PFSK-1 (cell line): ENCODE measurements at regions not wholly inside any gene's neighbourhood (a gene's known extent, or its start where the extent isn't known, plus 50 kb on each side); places are given as distances from the start of the nearest gene placed in this dataset.

Experiments
- FOXP2 ChIP-seq: optimal IDR thresholded peaks from 2 replicates; pipeline ENCODE3; 2011; ENCODE audit warnings: borderline replicate concordance, control low read depth, inconsistent platforms; ENCODE audit not compliant: insufficient read depth; ENCODE audit errors: extremely low read length, extremely low read depth
- POLR2AphosphoS5 ChIP-seq: IDR thresholded peaks from 2 replicates; pipeline ENCODE4 v1.6.1; 2012; ENCODE audit warnings: low read depth, mild to moderate bottlenecking, control low read depth, low read length, moderate library complexity
- SIN3A ChIP-seq: IDR thresholded peaks from 2 replicates; pipeline ENCODE4 v1.6.1; 2012; ENCODE audit warnings: mild to moderate bottlenecking, low read length, moderate library complexity, borderline replicate concordance; ENCODE audit not compliant: insufficient read depth
- TAF1 ChIP-seq: IDR thresholded peaks from 2 replicates; pipeline ENCODE4 v1.6.1; 2012; ENCODE audit warnings: low read length, control low read depth, borderline replicate concordance; ENCODE audit not compliant: insufficient read depth
- TF ChIP-seq, protein P1 (sequence below), 2 experiments: IDR thresholded peaks; 2 replicates each; pipeline versions ENCODE4 v1.6.1 to v1.8.0; 2011 to 2012; ENCODE audit warnings: low read depth in 2 of 2, low read length in 2 of 2, control low read depth in 1 of 2, inconsistent platforms in 1 of 2, mild to moderate bottlenecking in 1 of 2, moderate library complexity in 1 of 2; ENCODE audit not compliant: insufficient read depth in 1 of 2

DNA sequence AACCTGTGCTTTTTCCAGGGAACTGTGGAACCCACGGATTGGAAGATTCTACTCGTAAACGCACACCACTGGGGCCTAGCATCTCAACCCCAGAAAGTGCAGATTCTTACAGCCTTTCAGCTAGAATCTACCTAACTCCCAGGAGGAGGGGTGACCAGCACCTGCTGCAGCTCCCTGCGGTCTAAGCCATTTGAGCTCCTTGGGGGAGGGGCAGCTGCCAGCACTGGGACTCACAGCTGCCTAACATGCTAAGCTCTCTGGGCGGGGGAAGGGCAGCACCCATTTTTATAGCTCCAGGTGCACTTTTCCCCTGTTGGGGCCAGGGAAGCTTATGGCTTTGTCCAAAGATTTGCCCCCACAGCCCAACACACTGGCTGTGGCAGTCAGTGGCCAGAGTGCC lies 595.7 kb upstream of the EPHA5 start:
- TF ChIP-seq FOXP2 (no peak), SIN3A (no peak), TAF1 (no peak), POLR2AphosphoS5 (no peak)
- TF ChIP-seq, protein P1, sequence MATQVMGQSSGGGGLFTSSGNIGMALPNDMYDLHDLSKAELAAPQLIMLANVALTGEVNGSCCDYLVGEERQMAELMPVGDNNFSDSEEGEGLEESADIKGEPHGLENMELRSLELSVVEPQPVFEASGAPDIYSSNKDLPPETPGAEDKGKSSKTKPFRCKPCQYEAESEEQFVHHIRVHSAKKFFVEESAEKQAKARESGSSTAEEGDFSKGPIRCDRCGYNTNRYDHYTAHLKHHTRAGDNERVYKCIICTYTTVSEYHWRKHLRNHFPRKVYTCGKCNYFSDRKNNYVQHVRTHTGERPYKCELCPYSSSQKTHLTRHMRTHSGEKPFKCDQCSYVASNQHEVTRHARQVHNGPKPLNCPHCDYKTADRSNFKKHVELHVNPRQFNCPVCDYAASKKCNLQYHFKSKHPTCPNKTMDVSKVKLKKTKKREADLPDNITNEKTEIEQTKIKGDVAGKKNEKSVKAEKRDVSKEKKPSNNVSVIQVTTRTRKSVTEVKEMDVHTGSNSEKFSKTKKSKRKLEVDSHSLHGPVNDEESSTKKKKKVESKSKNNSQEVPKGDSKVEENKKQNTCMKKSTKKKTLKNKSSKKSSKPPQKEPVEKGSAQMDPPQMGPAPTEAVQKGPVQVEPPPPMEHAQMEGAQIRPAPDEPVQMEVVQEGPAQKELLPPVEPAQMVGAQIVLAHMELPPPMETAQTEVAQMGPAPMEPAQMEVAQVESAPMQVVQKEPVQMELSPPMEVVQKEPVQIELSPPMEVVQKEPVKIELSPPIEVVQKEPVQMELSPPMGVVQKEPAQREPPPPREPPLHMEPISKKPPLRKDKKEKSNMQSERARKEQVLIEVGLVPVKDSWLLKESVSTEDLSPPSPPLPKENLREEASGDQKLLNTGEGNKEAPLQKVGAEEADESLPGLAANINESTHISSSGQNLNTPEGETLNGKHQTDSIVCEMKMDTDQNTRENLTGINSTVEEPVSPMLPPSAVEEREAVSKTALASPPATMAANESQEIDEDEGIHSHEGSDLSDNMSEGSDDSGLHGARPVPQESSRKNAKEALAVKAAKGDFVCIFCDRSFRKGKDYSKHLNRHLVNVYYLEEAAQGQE (IDR thresholded peaks at IDR 0.05; ENCODE audit: insufficient read depth in 1 of 2, low read depth in 2 of 2, low read length in 2 of 2) = no peak

DNA sequence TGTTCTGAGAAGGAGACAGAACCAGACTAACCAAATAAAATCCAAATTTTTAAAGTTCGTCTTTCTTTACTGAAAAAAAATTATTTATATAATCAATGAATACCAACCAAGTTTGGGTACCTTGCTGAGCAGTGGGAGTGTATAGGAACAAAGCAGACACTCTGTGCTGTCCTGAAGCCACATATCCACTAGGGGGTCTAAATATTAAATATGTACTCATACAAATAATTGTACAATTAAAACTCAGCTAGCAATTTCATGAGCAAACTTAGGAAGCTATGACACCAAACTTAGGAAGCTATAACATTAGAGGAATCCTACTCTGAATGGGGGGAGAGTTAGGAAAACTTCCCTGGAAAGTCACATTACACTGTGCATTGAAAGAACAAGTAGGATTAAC lies 582.0 kb upstream of the EPHA5 start:
- TF ChIP-seq, protein P1 (IDR thresholded peaks at IDR 0.05; ENCODE audit: insufficient read depth in 1 of 2, low read depth in 2 of 2, low read length in 2 of 2) = no peak
- TF ChIP-seq SIN3A (no peak), POLR2AphosphoS5 (no peak), TAF1 (no peak), FOXP2 (no peak)

DNA sequence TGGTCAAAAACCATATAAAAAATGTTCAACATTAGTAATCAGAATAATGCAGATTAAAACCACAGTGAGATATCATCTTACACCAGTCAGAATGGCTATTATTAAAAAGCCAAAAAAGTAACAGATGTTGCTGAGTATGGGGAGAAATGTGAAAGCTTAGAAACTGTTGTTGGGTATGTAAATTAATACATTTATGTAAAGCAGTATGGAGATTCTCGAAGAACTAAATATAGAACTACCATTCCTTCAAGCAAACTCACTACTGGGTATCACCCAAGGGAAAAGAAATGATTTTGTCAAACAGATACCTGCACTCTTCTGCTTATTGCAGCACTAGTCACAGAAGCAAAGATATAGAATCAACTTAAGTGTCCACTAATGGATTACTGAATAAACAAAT lies 576.4 kb upstream of the EPHA5 start:
- TF ChIP-seq, protein P1 (IDR thresholded peaks at IDR 0.05; ENCODE audit: insufficient read depth in 1 of 2, low read depth in 2 of 2, low read length in 2 of 2) = no peak
- TF ChIP-seq TAF1 (no peak), FOXP2 (no peak), POLR2AphosphoS5 (no peak), SIN3A (no peak)

DNA sequence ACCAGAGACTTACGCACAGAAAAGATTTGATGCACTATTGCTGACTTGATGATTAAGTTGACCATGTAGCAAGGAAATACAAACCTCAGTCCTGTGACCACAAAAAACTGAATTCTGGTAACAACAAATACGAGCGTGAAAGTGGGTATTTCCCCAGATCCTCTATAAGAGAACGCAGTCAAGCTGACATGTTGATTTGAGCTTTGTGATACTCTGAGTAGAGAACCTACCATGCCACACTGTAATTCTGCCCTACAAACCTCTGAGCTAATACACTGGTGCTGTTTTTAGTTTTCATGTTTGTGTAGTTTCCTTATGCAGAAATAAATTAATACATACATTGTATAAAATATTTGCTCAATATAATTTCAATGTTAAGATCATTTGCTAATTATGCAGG lies 565.6 kb upstream of the EPHA5 start:
- TF ChIP-seq SIN3A = no peak
- TF ChIP-seq, protein P1 (IDR thresholded peaks at IDR 0.05; ENCODE audit: insufficient read depth in 1 of 2, low read depth in 2 of 2, low read length in 2 of 2) = no peak
- no peak for TF ChIP-seq FOXP2
- no peak for TF ChIP-seq TAF1
- no peak for TF ChIP-seq POLR2AphosphoS5

DNA sequence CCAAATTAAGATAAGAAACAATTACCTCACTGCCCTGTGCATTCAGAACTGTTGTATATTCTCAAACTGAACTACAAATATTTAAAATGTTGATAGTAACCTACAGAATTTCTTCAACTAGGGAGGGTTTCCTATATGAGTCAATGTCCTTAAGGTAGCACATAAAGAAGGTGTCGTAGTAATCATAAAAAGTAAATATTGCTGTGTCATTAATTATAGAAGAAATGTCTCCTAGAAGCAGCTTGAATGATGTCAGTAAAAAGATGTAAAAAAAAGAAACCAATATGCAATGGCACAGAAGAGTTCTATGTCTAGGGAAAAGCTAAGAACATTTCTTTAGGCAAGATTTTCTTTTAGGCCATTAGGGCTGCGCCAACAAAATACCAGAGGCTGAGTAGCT lies 559.6 kb upstream of the EPHA5 start:
- no peak for TF ChIP-seq FOXP2
- TF ChIP-seq POLR2AphosphoS5 = no peak
- TF ChIP-seq, protein P1 (IDR thresholded peaks at IDR 0.05; ENCODE audit: insufficient read depth in 1 of 2, low read depth in 2 of 2, low read length in 2 of 2) = no peak
- no peak for TF ChIP-seq SIN3A
- no peak for TF ChIP-seq TAF1
